Putamen (tissue), 1 donor: ENCODE measurements at regions not wholly inside any gene's neighbourhood (a gene's known extent, or its start where the extent isn't known, plus 50 kb on each side); places are given as distances from the start of the nearest gene placed in this dataset.

ENCODE experiments used
- DNase-seq: peaks from one replicate; pipeline ENCODE4 v3.0.0-alpha.2; 2016; ENCODE audit warnings: low spot score

GRCh38 chr12:113684908-113685782, 213.5 kb upstream of the LHX5 start:
- DNase-seq = peak; percentile 8

DNA sequence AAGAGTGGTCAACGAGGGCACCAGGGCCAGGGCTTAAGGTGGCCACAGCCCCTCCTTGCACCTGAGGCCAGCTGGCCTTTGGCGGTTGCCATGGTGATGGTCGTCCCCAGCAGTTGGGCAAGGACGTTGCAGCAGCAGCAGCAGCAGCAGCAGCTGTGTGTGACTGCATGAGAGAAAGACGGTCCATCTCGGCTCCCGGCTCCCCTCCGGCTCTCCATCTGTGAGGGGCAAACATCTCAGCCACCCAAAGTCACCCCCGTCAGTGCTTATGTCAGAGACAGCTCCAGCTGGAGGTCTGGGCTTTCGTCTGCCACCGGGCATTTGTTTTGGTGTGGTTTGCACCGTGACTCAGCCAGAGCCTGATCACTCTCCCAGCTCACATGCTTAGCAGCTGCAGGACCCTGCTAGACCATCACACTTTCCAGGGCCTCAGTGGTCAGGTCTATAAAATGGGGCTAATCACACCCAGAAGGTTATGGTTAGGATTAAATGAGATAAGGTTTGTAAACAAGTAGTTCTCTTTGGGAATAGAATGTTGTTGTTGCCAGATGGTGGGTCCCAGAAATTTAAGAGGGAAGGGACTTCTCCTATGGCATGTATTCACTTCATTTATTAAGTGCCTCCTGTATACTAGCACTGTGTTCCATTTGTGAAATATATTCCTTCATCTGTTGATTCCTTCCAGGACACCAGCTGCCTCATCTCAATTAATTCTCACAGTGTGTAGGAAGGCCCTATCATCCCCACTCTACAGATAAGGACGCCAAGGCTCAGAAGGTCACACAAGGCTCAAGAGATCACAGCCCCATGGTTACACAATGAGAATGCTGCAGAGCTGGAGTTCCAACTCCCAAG, 212.6 kb upstream of the LHX5 start:
- no peak for DNase-seq

- no peak for DNase-seq
Measured at GRCh38 chr12:113683574-113683973, 211.9 kb upstream of the LHX5 start.

GRCh38 chr12:113680868-113681267, 209.2 kb upstream of the LHX5 start:
- DNase-seq = no peak

DNA sequence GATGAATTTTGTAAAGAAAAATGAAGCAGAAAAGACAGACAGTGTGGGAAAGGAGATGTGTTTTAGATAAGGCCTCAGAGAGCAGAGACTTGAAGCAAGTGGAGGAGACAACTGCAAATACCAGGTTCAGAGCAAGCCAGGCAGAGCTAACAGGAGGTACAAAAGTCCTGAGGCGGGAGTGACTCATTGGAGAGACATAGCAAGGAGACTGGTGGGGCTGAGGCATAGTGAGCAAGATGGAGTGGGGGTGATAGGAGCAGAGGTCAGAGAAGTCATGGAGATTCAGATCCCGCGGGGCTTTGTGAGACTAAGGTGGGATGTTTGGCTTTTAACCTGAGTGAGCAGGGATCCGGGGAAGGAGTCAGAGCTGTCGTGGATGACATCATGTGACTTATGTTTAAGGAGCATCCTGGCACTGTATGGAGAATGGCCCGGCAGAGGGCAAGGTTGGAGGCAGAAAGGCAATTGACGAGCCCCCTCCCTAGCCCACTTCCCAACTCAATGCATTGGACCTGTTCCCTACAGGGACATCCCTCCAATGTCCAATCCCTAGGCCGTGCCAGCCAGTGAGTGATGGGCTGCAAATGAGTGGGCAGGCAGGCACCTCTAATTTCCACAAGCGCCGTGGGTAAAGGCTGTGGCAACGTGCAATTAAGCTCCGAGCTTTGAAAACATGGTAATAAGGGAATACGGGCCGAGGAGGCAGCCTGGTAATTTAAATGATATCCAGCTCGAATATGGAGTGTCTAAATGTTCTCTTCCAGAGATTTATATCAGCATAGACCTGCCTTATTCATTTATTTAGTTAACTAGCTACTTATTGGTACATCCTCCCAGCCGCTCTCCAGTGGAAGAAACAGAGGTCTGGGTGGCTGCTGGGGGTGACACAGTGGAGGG, 206.8 kb upstream of the LHX5 start:
- no peak for DNase-seq

GRCh38 chr12:113676547-113676946, 204.9 kb upstream of the LHX5 start:
- no peak for DNase-seq

GRCh38 chr12:113676117-113676516, 204.4 kb upstream of the LHX5 start:
- no peak for DNase-seq

DNA sequence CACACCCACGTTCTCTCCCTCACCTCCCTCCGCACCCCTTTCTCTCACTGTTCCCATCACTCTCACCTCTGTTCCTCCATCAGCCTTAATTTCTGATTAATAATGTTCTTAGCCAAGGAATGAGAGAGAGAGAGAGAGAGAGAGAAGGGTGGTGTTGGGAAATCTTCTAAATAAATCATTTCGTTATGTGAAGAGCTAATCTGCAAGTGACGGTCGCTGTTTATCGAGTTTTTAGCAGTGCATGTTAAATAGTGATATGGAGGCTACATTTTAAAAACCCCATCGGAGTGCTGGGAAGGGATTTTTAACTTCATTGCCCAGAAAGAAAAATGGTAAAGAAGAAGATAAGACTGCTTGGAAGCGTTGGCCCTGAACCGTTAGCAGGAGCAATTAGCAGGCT, 203.3 kb upstream of the LHX5 start:
- DNase-seq = no peak

DNA sequence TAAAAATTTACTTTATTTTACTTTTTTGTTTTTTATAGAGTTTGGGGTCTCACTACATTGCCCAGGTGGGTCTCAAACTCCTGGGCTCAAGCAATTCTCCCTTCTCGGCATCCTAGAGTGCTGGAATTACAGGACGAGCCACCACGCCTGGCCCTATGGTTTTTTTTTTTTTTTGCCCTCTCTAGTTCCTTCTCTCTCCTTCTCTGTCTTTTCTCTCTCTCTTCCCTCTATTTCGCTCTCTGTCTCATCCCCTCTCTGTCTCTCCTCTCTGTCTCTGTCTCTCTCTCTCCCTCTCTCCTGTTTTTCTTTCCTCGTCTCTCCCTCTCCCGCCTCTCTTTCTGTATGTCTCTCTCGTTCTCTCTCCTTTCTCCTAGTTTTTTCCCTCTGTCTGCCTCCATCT, 202.6 kb upstream of the LHX5 start:
- no peak for DNase-seq

- DNase-seq = no peak
Measured at GRCh38 chr12:113673458-113674238, 202.0 kb upstream of the LHX5 start.

GRCh38 chr12:113670742-113671141, 199.1 kb upstream of the LHX5 start:
- no peak for DNase-seq

DNA sequence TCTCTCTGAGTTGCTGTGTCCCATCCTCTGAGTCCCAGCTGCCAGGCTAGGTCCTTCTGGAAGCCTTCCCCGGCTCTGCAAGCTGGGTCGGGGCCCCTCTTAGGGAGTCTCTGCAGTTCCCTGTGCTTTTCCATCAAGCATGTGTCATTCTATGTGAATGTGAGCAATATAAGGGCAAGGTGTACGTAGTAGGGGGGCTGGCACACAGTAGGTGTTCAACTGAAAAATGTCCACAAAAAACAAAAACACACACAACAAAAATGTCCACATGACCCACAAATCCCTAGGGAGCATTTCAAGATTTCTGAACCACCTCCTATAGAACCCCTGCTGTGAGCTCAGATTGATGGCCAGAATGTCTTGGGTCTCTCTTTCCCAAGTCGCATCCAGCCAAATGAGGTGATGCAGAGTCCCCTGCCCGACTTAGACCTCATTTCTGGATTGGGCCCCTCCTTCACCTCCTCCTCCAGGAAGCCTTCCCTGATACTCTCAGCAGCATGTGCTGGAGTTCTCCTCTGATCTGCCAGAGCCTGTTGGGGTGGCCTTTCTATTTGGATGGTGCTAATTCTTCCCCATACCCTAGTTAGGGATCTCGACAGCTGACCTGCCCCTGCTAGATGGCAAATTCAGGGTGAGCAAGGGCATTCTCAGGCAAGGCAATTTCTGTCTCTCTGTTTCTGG, 196.1 kb upstream of the LHX5 start:
- DNase-seq = no peak

- no peak for DNase-seq
Measured at GRCh38 chr12:113667095-113667494, 195.4 kb upstream of the LHX5 start.

DNA sequence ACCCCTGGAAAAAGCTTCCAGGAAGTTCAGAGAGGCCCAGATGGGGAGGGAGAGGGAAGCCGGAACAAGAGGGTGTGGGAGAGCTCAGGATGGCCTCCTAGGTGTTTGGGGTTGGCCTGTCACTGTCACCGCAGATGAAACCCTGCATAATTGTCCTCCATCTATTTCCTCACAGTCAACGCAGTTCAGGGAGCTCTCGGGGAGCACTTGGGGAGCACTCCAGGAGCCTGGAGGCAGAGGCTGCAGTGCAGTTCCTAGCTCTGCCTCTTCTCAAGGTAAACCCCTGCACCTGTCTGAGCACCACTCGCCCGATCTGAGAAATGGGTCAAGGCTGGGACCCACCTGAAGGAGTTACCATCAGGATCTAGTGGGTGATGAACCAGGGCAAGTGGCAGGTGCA, 194.6 kb upstream of the LHX5 start:
- no peak for DNase-seq

DNA sequence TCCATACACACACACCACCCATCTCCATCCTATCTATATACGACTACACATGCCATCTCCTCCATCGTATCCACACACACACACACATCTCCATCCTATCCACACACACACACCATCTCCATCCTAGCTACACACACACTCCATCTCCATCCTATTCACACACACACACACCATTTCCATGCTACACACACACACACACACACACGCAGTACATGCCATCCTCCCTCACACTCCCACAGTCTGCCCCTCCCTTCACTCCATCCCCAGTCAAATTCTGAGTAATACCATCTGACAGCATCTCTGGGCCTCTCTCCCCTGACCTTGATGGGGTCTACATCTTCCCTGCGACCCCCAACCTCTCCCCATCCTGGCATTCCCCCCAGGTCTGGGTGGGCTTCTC, 193.8 kb upstream of the LHX5 start:
- DNase-seq = no peak

GRCh38 chr12:113664224-113664681, 192.6 kb upstream of the LHX5 start:
- DNase-seq = no peak

GRCh38 chr12:113663396-113663795, 191.7 kb upstream of the LHX5 start:
- DNase-seq = no peak

DNA sequence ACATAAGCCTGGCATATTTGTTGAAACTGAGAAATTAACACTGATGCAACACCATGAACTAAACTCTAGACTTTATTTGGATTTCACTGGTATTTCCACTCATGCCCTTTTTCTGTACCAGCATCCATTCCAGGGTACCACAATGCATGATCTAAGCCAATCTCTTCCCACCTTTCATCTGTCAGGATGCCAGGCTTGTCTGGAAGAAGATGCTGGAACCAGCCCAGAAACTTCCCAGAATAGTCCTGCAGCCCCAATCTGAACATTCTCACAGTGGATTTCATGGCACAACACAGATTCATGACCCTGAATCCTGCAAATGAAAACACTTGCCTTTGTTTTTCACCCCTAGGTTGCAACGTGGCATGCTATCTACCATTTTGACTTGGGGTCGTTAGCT, 189.3 kb upstream of the LHX5 start:
- no peak for DNase-seq

GRCh38 chr12:113659416-113659815, 187.7 kb upstream of the LHX5 start:
- DNase-seq = no peak

- DNase-seq = no peak
Measured at GRCh38 chr12:113659015-113659414, 187.3 kb upstream of the LHX5 start.
